K562 (cell line): ENCODE measurements at regions not wholly inside any gene's neighbourhood (a gene's known extent, or its start where the extent isn't known, plus 50 kb on each side); places are given as distances from the start of the nearest gene placed in this dataset.

Experiments used
- ATAC-seq: fragments of 200-7000 bp; cut with Tn5 transposase; 3 replicates; pipeline ENCODE4 v1.9.1; 2020; ENCODE audit warnings: moderate library complexity
- BruUV-seq: library from RNA; stranded (reverse); fragments of 400-500 nt; replicated peaks from 2 replicates; lab custom pipeline; 2021; lab: Mats Ljungman, UMichigan
- CTCF ChIA-PET: fragments of 300-600 bp; formaldehyde crosslinking; extraction: SDS; loops from one replicate; lab custom pipeline; 2021; ENCODE audit warnings: low intra/inter-chr PET ratio; lab: Yijun Ruan, JAX
- POLR2A ChIA-PET: fragments of 300-600, 350-650 bp; sonication (Branson Sonifier 250); formaldehyde crosslinking; extraction: SDS; loops from one replicate; lab custom pipeline; 2021; ENCODE audit warnings: antibody characterized with exemption, inconsistent platforms; lab: Yijun Ruan, JAX
- DNase-seq, 4 experiments: peaks; one replicate each; pipeline versions ENCODE4 v3.0.0 to v3.0.0-alpha.2; 2011 to 2018; ENCODE audit warnings: low spot score in 3 of 4, mixed read lengths in 3 of 4; ENCODE audit errors: extremely low read depth in 1 of 4
- FAIRE-seq: peaks from 2 replicates; lab custom pipeline; 2011; peaks lifted over from hg19 to GRCh38; lab: Jason Lieb, UNC
- H2AFZ ChIP-seq: 2 replicates; pipeline ENCODE4 v1.6.0; 2011; ENCODE audit warnings: low read depth, low read length, control low read depth, inconsistent platforms
- H3K27ac ChIP-seq: fragments of 200-600 bp; 3 replicates; pipeline ENCODE4 v1.8.0; 2011; ENCODE audit warnings: low read depth, mild to moderate bottlenecking, control low read depth, inconsistent platforms, low read length, moderate library complexity, mixed read lengths; ENCODE audit errors: extremely low read depth
- H3K27me3 ChIP-seq, 2 experiments: fragments of 300-600 bp in 1 of 2; 2 replicates in 1 of 2; 3 replicates in 1 of 2; pipeline versions ENCODE4 v1.6.0 to v1.8.0; 2011; ENCODE audit warnings: inconsistent platforms in 2 of 2, low read length in 2 of 2, mild to moderate bottlenecking in 1 of 2, mixed read lengths in 1 of 2, moderate library complexity in 1 of 2; ENCODE audit not compliant: control insufficient read depth in 2 of 2, insufficient read depth in 2 of 2
- H3K36me3 ChIP-seq: fragments of 300-600 bp; 3 replicates; pipeline ENCODE4 v1.8.0; 2011; ENCODE audit warnings: mild to moderate bottlenecking, low read length, inconsistent platforms; ENCODE audit not compliant: control insufficient read depth, insufficient read depth
- H3K4me1 ChIP-seq, 2 experiments: fragments of 200-600 bp in 1 of 2; replicated peaks in 1 of 2; 2 replicates in 1 of 2; 3 replicates in 1 of 2; pipeline versions ENCODE4 v1.5.1 to v1.8.0; 2011; ENCODE audit warnings: inconsistent platforms in 2 of 2, low read length in 2 of 2, mild to moderate bottlenecking in 1 of 2, mixed read lengths in 1 of 2, moderate library complexity in 1 of 2; ENCODE audit not compliant: control insufficient read depth in 2 of 2, insufficient read depth in 2 of 2
- H3K4me2 ChIP-seq: 2 replicates; pipeline ENCODE4 v1.6.1; 2011; ENCODE audit warnings: low read length, control low read depth, inconsistent platforms, mixed read lengths; ENCODE audit not compliant: insufficient read depth
- H3K4me3 ChIP-seq: fragments of 200-600 bp; sonication (generic), shearing (Covaris generic); 2 replicates; pipeline ENCODE4 v1.5.1; 2016; ENCODE audit warnings: control low read depth, inconsistent platforms
- H3K79me2 ChIP-seq: fragments of 200-600 bp; 3 replicates; pipeline ENCODE4 v1.8.0; 2011; ENCODE audit warnings: low read length, inconsistent platforms; ENCODE audit not compliant: control insufficient read depth, insufficient read depth
- H3K9ac ChIP-seq, 2 experiments: 2 replicates each; pipeline versions ENCODE4 v1.6.0 to v1.6.1; 2011; ENCODE audit warnings: low read depth in 2 of 2, low read length in 2 of 2, control low read depth in 1 of 2, inconsistent platforms in 1 of 2, mild to moderate bottlenecking in 1 of 2, mixed read lengths in 1 of 2; ENCODE audit not compliant: insufficient read depth in 1 of 2
- H3K9me1 ChIP-seq: one replicate; pipeline ENCODE4 v1.6.0; 2011; ENCODE audit warnings: inconsistent platforms, mild to moderate bottlenecking, low read length, moderate library complexity; ENCODE audit not compliant: control insufficient read depth, insufficient read depth
- H3K9me3 ChIP-seq: replicated peaks from 2 replicates; pipeline ENCODE4 v1.5.1; 2011; ENCODE audit warnings: low read depth, low read length, inconsistent platforms; ENCODE audit not compliant: control insufficient read depth, insufficient read depth
- H4K20me1 ChIP-seq: replicated peaks from 2 replicates; pipeline ENCODE4 v1.6.1; 2011; ENCODE audit warnings: low read length, inconsistent platforms, mixed read lengths; ENCODE audit not compliant: control insufficient read depth, insufficient read depth
- POLR2H ChIP-seq: IDR thresholded peaks from 2 replicates; pipeline ENCODE4 v1.6.1; 2016; ENCODE audit warnings: missing genetic modification characterization, low read depth, mild to moderate bottlenecking, control low read depth, missing compliant biosample characterization, moderate library complexity
- SMAD3 ChIP-seq: fragments of 450-650 bp; formaldehyde crosslinking; conservative IDR thresholded peaks from 2 replicates; pipeline ENCODE4 v1.4.0; 2020; ENCODE audit warnings: mild to moderate bottlenecking
- TBP ChIP-seq: optimal IDR thresholded peaks from 2 replicates; pipeline ENCODE3; 2011; ENCODE audit warnings: low read depth, low read length, improper control_type of control experiment
- ZNF140 ChIP-seq: fragments of 250-450 bp; sonication (Bioruptor Pico); IDR thresholded peaks from 2 replicates; pipeline ENCODE4 v1.8.0; 2021; ENCODE audit warnings: moderate library complexity, mild to moderate bottlenecking, inconsistent platforms
- ZNF41 ChIP-seq: fragments of 250-450 bp; sonication (Bioruptor Pico); conservative IDR thresholded peaks from 2 replicates; pipeline ENCODE4 v1.4.0; 2020; ENCODE audit warnings: mild to moderate bottlenecking
- WGBS: fragments of 100-300 bp; shearing (Covaris generic); methylation state at CpG from one replicate; pipeline ENCODE4 v1.1.6; 2016; ENCODE audit warnings: low coverage, mixed read lengths; ENCODE audit not compliant: insufficient coverage; ENCODE audit errors: missing lambda C conversion rate; 5-methylcytosine and 5-hydroxymethylcytosine counted together
- in situ Hi-C: fragments of 300-500 bp; cut with MboI; formaldehyde crosslinking; loops from 4 replicates; pipeline ENCODE4 v1.15.0; 2018; ENCODE audit warnings: inconsistent platforms, mixed read lengths
- intact Hi-C: fragments of 100-400 bp; cut with micrococcal nuclease; formaldehyde crosslinking; loops from 2 replicates; pipeline ENCODE4 v1.14.2; 2022
- TF ChIP-seq, protein P1 (sequence below), 2 experiments: fragments of 450-650 bp in 1 of 2; sonication (generic) in 1 of 2; formaldehyde crosslinking in 1 of 2; IDR thresholded peaks in 1 of 2; conservative IDR thresholded peaks in 1 of 2; 2 replicates each; pipeline versions ENCODE4 v1.6.1 to v1.8.1; 2016 to 2023; ENCODE audit warnings: mild to moderate bottlenecking in 2 of 2, moderate library complexity in 2 of 2, inconsistent platforms in 1 of 2, missing genetic modification reagents in 1 of 2
- TF ChIP-seq, protein P2 (sequence below): fragments of 450-650 bp; IDR thresholded peaks from 2 replicates; pipeline ENCODE4 v1.6.1; 2016; ENCODE audit warnings: missing biosample characterization, missing genetic modification characterization
- TF ChIP-seq, protein P3 (sequence below): fragments of 250-450 bp; sonication (Bioruptor Pico); IDR thresholded peaks from 2 replicates; pipeline ENCODE4 v1.4.0; 2020; ENCODE audit warnings: mild to moderate bottlenecking
- TF ChIP-seq, protein P4 (sequence below): fragments of 450-650 bp; formaldehyde crosslinking; IDR thresholded peaks from 2 replicates; pipeline ENCODE4 v1.4.0; 2020; ENCODE audit warnings: mild to moderate bottlenecking, moderate library complexity
- TF ChIP-seq, protein P5 (sequence below): fragments of 450-650 bp; IDR thresholded peaks from 2 replicates; pipeline ENCODE4 v1.6.1; 2018; ENCODE audit not compliant: partially characterized antibody

DNA sequence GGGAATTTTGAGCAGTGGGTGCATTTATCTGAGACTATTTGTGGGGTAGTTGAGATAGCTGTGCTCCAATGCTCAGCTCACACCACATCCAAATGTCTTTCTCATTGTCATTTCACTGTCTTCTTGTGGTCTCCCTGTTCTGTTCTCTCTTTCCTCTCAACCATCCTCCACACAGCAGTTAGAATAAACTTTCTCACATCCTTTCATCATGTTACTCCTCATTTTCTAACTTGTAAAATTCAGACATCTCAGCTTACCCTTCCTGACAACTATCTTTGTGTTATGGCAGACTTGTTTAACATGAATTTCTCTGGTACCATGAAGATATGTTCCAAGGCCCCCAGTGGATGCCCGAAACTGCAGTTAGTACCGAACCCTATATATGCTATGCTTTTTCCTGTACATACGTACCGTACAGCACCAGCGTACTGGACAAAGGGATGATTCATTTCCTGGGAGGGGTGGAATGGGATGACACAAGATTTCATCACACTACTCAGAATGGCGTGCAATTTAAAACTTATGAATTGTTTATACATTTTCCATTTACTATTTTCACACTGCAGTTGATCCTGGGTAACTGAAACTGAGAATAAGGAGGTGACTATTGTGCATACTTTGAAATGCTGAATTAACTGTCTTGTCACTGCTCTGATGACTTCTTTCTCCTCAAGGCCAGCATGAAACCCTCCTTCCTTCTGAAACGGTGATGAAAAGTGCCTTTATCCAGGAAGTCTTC is 177.1 kb upstream of the SLC38A2 start:
- H3K4me2 ChIP-seq: peak overlapping the region; percentile 63
- no peaks in the 10 kb centered on the region for H3K9me3 ChIP-seq
- H3K9ac ChIP-seq: peak overlapping the region in 1 of 2 experiments; percentile 43; a peak in 2 of 4 replicates
- H3K79me2 ChIP-seq: no peaks in the 10 kb centered on the region
- no peaks in the 10 kb centered on the region for H3K27me3 ChIP-seq
- intact Hi-C loops: loop anchor here (10.0 kb wide), 1 partner anchor 285 kb away; the partner anchor contains the start of gene SLC38A1
- FAIRE-seq: peak; percentile 83
- ChIA-PET CTCF (no interaction called here), POLR2A (interaction anchor here (1.1 kb wide), 1 partner anchor 26 kb away, joined by 4 read pairs; no protein-coding TSS in a partner anchor)
- TSS peak; percentile 98 for BruUV-seq
- no peaks in the 10 kb centered on the region for H3K36me3 ChIP-seq
- H3K27ac ChIP-seq: peak overlapping the region; percentile 78
- DNase-seq: peak in 2 of 4 experiments; percentile 40 to 73
- H3K9me1 ChIP-seq: no peaks in the 10 kb centered on the region
- no peaks in the 10 kb centered on the region for H4K20me1 ChIP-seq
- in situ Hi-C loops: no loop called here
- WGBS: under 1% methylated on average over 7 of the region's 7 CpGs
- H3K4me1 ChIP-seq: peaks cover 0 to 47% of the 10 kb centered on the region in 2 experiments; a peak in 4 of 5 replicates
- peak; percentile 98 for ATAC-seq
- no peak overlapping the region for H3K4me3 ChIP-seq
- peak overlapping the region; percentile 87 for H2AFZ ChIP-seq
- TF ChIP-seq, protein P1, sequence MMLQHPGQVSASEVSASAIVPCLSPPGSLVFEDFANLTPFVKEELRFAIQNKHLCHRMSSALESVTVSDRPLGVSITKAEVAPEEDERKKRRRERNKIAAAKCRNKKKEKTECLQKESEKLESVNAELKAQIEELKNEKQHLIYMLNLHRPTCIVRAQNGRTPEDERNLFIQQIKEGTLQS (IDR thresholded peaks at IDR 0.05): peak; percentile 98
- TF ChIP-seq, protein P1 (CRISPR knock-in tag; conservative IDR thresholded peaks at IDR 0.05): peak; percentile 57; the same call in 1 of the 2 replicates
- TF ChIP-seq ZNF140 (CRISPR knock-in tag): no peak
- TF ChIP-seq, protein P2, sequence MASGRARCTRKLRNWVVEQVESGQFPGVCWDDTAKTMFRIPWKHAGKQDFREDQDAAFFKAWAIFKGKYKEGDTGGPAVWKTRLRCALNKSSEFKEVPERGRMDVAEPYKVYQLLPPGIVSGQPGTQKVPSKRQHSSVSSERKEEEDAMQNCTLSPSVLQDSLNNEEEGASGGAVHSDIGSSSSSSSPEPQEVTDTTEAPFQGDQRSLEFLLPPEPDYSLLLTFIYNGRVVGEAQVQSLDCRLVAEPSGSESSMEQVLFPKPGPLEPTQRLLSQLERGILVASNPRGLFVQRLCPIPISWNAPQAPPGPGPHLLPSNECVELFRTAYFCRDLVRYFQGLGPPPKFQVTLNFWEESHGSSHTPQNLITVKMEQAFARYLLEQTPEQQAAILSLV (tag): peak; percentile 60; the same call in 1 of the 2 replicates
- peak; percentile 5; the same call in 1 of the 2 replicates for TF ChIP-seq SMAD3 (CRISPR knock-in tag)
- TF ChIP-seq TBP: no peak
- TF ChIP-seq, protein P3, sequence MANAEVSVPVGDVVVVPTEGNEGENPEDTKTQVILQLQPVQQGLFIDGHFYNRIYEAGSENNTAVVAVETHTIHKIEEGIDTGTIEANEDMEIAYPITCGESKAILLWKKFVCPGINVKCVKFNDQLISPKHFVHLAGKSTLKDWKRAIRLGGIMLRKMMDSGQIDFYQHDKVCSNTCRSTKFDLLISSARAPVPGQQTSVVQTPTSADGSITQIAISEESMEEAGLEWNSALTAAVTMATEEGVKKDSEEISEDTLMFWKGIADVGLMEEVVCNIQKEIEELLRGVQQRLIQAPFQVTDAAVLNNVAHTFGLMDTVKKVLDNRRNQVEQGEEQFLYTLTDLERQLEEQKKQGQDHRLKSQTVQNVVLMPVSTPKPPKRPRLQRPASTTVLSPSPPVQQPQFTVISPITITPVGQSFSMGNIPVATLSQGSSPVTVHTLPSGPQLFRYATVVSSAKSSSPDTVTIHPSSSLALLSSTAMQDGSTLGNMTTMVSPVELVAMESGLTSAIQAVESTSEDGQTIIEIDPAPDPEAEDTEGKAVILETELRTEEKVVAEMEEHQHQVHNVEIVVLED (CRISPR knock-in tag): peak; percentile 50; the same call in 1 of the 2 replicates
- TF ChIP-seq POLR2H (tag): peak; percentile 93
- TF ChIP-seq ZNF41 (CRISPR knock-in tag): peak; percentile 44; the same call in 1 of the 2 replicates
- TF ChIP-seq, protein P4, sequence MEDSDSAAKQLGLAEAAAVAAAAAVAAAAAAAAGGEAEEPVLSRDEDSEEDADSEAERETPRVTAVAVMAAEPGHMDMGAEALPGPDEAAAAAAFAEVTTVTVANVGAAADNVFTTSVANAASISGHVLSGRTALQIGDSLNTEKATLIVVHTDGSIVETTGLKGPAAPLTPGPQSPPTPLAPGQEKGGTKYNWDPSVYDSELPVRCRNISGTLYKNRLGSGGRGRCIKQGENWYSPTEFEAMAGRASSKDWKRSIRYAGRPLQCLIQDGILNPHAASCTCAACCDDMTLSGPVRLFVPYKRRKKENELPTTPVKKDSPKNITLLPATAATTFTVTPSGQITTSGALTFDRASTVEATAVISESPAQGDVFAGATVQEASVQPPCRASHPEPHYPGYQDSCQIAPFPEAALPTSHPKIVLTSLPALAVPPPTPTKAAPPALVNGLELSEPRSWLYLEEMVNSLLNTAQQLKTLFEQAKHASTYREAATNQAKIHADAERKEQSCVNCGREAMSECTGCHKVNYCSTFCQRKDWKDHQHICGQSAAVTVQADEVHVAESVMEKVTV (CRISPR knock-in tag): 0 out of 2 replicates have a peak, but pooled peaks have one; percentile 39
- TF ChIP-seq, protein P5, sequence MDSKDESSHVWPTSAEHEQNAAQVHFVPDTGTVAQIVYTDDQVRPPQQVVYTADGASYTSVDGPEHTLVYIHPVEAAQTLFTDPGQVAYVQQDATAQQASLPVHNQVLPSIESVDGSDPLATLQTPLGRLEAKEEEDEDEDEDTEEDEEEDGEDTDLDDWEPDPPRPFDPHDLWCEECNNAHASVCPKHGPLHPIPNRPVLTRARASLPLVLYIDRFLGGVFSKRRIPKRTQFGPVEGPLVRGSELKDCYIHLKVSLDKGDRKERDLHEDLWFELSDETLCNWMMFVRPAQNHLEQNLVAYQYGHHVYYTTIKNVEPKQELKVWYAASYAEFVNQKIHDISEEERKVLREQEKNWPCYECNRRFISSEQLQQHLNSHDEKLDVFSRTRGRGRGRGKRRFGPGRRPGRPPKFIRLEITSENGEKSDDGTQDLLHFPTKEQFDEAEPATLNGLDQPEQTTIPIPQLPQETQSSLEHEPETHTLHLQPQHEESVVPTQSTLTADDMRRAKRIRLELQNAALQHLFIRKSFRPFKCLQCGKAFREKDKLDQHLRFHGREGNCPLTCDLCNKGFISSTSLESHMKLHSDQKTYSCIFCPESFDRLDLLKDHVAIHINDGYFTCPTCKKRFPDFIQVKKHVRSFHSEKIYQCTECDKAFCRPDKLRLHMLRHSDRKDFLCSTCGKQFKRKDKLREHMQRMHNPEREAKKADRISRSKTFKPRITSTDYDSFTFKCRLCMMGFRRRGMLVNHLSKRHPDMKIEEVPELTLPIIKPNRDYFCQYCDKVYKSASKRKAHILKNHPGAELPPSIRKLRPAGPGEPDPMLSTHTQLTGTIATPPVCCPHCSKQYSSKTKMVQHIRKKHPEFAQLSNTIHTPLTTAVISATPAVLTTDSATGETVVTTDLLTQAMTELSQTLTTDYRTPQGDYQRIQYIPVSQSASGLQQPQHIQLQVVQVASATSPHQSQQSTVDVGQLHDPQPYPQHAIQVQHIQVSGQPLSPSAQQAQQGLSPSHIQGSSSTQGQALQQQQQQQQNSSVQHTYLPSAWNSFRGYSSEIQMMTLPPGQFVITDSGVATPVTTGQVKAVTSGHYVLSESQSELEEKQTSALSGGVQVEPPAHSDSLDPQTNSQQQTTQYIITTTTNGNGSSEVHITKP: peak; percentile 75
